Mucosa of gallbladder (tissue), 1 donor: ENCODE measurements at regions not wholly inside any gene's neighbourhood (a gene's known extent, or its start where the extent isn't known, plus 50 kb on each side); places are given as distances from the start of the nearest gene placed in this dataset.

ENCODE experiments used
- DNase-seq: peaks from one replicate; pipeline ENCODE4 v3.0.0-alpha.2; 2020; ENCODE audit warnings: low spot score
- donor health status: DM: no; HTN: no; CAD: no.

DNA sequence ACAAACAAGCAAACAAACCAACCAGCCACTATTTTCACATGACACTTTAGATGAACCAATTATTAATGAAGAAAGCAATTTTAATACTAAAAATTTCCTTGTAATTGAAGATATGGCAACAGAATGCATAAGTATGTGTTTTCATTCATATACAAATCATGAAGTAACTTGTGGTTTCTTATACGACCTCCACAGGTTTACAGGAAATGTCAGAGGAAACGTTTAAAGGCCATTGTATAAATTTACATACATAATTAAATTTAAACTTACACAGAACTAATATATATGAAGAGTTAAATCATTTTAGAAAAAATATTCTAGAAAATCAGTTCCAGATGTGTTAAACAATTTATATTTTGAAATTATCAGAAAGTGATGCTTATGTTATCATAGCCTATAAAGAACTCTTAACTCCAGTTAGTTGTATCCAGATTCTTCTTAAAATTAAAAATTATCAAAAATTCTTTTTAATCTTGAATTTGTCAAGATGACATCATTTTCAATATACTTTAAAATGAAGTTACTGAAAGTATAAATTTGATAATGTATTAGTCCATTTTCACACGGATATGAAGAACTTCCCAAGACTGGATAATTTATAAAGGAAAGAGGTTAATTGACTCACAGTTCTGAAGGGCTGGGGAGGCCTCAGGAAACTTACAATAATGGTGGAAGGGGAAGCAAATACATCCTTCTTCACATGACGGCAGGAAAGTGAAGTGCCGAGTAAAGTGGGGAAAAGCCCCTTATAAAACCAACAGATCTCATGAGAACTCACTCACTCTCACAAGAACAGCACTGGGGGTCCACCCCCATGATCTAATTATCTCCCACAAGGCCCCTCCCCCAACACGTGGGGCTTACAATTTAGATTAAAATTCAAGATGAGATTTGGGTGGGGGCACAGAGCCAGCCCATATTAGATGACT is 192.0 kb downstream of the PIK3R1 start:
- no peak for DNase-seq

DNA sequence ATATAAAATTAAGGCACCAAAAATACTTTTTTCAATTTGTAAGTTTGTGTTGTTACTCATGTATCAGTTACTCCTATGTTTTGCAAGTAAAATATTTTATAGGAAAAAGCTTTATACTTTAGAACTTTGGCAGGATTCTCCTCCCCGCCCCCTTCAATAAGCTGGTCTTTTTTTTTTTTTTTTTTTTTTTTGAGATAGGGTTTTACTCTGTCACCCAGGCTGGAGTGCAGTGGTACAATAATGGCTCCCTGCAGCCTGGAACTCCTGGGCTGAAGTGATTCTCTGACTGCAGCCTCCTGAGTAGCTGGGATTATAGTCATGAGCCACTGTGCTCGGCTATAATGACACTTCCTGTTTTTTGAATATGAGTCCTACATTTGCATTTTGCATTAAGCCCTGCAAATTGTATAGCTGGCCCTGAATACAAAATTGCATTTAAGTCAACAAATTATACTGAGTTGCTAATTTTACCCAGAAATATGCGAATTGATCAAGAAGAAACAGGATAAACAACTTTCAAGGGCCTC is 192.9 kb downstream of the PIK3R1 start:
- no peak for DNase-seq

DNA sequence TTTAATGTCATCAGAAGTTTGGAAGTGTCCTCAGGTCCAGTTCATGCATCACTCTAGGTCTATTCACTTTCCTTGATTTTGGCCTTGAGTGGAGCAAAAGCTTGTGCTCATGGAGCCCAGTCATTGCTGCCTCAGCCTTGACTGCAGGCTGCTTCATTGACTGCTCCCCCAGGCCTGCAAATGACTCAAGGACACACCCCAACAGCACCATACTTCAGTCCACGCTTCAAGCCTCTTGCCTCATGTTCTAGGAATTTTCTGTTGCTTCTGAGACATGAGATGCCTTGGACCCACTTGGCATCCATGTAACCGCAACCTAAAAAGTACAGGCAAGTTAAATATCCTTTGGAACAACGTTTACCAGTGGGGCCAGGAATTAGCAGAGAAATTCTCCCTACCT is 193.7 kb downstream of the PIK3R1 start:
- no peak for DNase-seq

DNA sequence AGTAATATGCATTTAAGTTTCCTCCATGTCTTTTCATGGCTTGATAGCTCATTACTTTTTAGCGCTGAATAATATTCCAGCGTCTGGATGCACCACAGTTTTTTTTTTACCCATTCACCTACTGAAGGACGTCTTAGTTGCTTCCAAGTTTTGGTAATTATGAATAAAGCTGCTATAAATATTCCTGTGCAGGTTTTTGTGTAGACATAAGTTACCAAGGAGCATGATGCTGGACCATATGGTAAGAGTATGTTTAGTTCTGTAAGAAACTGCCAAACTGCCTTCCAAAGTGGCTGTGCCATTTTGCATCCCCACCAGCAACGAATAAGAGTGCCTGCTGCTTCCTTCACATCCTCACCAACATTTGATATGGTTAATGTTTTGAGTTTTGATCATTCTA is 195.6 kb downstream of the PIK3R1 start:
- no peak for DNase-seq

DNA sequence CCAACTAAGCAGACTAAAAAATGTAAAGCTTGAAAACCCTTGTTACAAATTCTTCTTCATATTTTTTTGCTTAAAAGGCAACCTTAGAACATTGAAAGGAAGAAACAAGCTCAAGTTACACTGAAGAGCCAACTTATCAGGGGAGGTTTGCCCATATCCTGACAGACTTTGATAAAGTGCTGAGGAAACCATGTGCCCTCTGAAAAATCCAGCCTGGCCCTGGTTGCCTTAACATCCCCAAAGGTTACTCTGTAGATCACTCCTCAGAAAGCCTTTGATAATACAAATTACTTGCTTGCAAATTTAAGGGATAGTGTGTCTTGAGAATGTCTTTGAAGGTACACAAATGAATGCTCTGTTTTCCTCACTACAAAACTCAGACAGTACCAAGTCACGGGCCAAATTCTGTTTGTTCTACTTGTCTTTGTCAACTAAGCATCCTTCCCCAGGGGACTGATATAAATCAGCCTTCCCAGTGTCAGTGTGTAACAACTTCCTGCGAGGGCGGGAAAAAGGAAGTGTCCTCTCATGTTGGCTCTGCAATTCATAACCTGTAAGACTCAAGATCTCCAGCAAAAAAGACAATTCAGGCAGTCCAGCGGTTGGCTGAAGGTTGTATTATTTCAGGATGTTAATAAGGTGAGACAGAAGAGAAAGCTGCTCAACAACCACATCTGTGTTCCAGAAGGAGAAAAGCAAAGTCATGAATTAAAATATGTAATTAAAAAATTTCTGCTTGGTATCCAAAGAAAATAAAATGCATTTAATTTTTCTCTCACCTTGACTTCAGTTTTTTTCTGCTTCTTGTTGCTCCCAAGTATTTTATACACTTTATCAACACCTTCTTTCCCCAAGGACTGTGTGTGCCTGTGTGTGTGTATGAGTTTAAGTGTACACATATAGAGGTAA is 199.9 kb downstream of the PIK3R1 start:
- no peak for DNase-seq

DNA sequence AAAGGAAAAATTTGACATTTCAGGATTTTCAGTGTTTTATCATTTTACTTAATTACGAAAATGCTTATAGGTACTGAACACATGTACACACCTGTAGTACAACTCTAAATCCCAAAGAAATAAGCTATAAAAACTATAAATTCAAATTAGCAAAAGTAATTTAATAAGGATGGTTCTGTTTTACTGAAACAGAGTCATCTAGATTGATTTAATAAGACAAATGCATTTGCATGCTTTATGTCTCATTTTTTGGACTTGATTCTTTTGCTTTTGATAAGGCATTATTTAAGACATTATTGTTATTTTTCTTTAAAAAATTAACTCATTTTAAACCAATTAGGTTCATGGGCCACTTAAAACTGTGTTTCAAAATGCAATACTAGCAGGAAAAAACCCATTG is 201.2 kb downstream of the PIK3R1 start:
- no peak for DNase-seq

DNA sequence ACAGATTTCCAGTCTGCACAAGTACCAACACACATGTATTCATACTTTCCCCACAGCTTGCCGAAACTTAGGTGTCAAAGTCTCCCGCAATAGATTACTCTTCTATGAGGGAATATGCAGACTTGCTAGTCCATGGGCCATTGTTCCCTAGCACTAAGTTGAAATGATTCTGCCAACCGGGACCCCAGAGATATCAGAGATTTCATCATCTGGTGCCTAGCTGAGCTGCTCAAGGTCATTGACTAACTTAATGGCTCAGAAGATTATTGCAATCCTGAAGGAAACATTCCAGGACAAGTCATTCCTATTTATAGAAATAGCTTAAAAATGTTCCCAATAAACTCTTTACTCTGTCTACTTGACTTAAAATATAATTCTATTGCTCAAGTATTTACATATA is 202.6 kb downstream of the PIK3R1 start:
- no peak for DNase-seq

DNA sequence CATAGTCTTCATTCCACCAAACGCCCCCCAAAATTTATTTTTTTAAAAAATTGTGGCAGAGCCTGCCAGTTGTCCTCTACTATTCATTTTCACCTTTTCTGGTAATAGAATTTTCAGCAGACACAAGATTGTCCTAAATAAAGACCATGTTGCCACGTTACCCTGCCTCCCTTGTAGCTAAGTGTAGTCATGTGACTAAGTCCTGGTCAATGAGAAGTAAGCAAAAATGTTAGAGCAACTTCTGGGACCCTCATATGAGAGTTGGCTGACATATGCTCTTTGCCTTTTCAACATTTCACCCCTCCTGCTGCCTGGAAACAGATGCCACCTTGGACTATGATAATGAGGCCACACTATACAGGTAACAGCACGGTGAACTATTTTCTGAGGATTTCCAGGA is 203.1 kb downstream of the PIK3R1 start:
- no peak for DNase-seq

DNA sequence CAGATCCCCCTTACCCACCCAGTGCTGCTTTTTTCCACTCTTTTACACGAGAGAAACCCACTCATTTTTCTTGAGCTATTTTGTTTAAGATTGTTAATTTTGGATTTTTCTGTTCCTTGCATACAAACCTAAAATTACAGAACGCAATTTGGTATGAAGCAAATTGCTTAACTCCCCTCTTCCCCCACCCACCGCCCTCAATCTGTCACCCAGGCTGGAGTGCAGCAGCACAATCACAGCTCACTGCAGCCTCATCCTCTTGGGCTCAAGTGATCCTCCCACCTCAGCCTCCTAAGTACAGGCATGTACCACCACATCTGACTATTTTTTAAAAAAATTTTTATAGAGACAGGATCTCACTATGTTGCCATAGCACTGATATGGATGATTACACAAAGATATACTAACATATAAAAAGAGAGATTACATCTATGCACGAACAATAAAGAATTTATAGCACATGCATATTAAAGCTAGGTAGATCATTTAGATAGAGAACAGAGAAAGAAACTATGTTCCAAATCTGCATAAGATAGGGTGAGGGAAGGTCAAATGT is 203.6 kb downstream of the PIK3R1 start:
- DNase-seq, result no peak

DNA sequence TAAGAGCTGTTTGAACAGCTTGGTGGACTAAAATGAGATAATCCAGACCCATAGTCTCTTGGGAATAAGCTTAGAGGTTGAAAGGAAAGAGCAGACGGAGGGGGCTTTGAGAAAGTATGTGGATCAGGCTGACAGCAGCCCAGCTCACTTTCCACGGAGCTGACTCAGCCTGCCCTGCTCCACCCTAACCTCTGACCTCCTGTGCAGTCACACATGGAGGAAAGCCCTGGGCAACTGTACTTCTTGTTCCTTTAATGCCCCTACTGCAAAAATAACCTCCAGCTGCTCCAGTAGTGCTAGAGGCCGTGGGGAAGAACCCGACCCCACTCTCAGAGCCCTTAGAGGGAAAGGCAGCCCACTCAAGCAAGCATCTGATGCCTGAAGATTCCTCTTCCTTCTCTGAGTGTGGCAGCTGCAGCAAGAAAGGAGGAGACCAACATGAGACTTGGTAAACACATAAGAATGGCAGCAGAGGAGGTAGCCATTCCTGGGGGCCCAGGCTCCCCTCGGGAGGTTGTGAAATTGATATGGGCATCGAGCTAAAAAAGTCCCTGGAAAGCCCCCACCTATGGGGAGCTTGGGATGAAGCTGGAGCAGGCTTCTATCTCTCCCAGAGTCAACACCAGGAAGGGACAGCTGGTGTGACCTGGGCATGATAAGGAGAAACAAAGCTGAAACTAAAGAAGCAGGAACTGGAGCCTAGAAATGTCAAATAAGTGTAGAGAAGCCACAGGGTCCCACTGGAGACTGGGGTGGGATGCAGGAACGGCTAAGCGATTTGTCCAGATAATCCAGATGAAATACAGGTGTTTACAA is 204.3 kb downstream of the PIK3R1 start:
- DNase-seq, result no peak

DNA sequence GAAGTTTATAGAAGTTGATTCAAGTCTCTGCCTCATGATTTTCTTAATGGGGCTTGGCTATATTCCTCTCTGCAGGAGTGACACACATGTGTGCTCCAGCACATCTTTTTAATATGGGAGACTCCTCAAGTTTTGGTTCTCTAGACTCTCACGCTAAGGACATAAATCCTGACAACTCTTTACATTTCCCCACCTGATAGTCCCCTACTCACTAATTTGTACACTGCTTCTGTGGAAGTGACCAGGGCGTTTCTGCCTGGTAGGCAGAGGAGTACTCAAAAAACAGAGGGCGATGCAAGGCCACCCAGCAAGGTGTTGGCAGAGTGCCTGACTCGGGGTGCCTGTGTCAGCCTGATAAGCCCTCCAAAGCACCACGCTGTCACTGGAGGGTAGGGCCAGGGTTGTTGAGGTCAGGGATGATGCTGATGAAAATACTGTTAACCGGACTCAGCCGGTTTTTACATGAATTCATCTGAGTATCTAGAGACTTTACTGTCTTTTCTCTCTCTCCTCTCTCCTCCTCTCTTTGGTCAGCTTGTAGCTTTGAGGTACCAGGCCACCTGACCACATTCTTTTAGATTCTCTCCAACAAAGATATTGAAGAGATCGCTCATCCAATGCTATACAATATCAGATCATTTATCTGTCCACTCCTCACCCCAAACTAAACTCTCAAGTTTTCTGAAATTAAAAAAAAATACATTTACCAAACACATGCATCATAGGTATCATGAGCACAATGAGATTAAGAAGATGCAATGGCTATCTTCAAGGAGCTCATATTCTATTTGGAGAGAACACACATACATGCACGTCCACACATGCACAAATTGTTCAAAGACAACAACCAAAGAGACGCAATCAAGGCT is 205.2 kb downstream of the PIK3R1 start:
- peak; percentile 40 for DNase-seq

DNA sequence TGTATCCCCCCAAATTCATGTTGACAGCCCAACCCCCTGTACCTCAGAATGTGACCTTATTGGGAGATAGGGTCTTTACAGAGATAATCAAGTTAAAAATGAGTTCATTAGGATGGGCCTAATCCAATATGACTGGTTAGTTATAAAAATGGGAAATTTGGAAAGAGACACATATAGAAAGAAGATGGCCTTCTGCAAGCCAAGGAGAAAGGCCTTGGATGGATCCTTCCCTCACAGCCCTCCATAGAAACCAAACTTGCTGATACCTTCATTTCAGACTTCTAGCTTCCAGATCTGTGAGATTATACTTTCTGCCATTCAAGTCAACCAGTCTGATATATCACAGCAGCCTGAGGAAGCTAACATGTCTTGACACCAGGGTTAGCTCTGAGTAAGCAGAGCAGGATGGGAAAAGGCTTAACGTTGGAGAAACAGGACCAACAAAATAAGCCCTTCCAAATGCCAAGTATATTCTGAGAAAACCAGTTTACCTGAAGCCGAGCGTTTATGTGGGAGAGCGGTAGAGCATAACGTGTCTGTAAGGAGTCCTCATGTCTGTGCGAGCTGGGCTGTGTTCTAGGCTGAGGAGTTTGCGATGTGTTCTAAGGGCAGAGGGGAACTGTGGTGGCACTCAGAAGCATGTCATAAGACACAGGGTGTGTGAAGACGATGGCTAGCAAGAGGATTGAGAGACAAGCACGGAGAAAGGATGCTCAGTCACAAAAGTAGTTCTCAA is 206.1 kb downstream of the PIK3R1 start:
- DNase-seq, result no peak

DNA sequence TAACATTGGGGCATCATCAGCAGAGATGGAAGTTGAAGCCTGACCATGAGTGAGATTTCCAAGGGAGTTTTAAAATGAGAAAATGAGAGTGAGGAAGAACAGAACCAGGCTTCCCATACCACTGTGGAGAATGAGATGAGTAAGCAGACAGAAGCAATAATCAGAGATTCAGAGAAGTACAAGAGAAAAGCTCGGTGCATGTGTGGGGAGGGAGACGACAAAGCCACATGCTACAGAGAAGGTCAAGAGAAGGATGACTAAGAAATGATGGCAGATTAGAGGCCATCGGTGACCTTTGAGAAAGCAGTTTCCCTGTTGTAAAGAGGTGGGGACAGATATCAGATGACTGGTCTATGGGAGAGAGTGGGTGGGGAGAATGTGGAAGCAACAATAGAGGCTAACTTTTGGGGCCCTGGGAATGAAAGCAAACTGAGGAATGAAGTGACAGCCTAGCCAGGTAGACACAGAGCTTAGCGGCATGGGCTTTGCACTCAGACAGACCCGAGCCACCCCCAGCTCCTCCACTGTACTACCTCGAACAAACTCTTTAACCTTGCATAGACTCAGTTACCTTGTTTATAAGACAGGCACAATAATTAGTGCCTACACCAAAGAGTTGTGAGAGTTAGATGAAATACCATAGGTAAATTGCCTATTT is 207.7 kb downstream of the PIK3R1 start:
- no peak for DNase-seq

DNA sequence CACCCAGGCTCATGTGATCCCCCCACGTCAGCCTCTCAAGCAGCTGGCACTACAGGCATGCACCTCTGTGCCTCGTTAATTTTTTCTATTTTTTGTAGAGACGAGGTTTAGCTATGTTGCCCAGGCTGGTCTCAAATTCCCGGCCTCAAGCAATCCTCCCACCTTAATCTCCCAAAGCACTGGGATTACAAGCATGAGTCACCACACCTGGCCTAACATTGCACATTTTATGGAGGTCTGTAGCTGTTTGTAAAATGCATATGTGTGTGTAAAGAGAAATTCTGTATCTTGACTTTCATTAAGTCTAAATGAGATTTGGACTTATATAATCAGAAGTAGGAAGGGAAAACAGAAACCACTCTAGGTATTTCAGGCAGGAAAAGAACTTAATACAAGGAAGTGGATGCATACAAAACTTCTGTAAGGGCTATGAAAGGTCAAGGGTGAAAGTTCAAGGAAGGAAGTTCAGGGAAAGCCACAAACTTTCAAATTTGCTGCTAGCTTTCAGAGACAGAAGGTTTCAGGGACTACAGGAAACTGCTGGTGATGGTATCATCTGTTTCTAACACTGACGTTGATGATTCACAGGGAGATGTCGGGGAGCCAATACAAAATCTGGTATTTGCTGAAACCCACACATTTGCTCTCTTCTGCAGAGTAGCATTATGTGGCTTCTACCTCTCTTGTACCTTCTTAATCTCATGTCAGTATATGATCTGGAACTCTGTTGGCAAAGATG is 209.4 kb downstream of the PIK3R1 start:
- no peak for DNase-seq

DNA sequence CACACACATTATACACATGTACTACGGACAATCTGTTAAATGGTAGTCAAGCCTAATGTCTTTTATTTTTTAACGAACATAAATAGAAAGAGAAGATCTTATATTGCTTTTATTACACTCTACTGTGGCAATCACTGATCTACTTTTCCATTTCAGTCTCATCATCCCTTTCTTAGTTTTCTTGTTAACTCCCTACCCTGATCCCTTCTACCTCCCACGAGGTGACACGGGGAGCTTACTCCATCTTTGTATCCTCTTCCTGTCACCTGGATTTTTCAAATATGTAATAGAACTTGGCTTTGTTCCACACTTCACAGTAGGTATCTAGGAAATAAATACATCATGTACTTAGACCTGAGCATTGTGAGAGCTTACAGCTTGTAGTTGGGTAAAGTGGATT is 211.0 kb downstream of the PIK3R1 start:
- no peak for DNase-seq

DNA sequence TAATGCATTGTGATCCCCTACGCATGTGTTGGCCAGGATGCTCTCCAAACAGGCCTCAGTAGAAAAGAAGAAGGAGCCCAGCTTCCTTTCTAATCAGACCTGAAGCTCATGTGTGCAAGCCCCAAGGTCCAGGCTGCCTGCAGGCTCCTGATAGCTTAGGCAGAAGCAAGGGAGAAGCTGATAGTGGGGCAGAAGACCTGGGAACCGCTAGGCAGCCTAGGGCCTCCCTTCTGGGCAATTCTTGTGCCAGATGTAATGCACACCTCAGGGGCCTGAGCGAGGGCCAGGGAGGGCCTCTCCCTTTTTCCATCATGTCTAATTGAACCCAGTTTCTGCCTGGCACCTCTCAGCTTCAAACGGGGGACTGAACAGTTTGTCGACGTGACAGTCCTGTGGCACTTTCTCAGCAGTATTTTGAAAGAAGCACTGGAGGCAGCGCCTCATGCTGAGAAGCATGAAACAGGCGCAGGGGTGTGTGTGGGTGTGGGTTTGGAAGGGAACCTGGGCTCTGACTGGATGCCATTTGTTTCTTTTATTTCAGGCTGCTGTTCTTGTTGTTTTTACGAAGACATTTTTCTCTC is 212.8 kb downstream of the PIK3R1 start:
- no peak for DNase-seq

DNA sequence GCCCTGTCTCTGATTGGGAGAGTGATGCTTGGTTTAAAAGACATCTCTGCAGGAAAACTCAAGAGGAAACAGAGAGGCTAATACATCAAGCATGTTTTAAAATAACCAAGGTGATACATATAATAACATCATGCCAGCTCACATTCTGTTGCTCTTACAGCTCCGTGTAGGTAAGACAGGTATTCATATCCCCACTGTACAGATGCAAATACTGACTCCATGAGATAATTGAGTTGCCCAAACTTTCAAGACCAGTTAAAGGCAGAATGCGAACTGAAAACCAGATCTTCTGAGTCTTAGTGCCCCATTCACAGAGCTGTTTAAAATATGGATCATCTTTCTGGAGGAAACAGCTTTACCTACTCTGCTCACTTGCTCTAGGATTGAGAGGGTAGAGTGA is 214.0 kb downstream of the PIK3R1 start:
- DNase-seq, result no peak

DNA sequence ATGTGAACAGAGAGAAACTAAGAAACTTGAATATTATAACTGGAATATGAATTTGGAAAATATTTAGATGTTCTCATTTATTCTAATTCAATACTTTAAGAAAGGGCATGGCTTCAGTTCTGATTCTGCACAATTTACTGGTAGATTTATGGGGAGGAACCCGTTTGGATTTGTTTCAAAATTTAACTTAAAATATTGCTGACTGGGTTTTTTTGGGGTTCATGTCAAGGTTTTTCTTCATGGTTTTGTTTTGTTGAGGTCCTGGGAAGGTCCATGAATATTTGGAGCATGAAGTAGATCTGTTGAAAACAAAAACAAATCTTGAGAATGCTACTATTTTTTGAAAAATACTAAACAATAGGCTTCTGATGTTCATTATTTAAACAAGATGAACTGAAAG is 214.7 kb downstream of the PIK3R1 start:
- DNase-seq, result no peak
